ENCODE measurements at regions not wholly inside any gene's neighbourhood (a gene's known extent, or its start where the extent isn't known, plus 50 kb on each side); places are given as distances from the start of the nearest gene placed in this dataset.

- Histone ChIP-seq H3K27me3 (ENCODE audit: insufficient read depth, poor library complexity, severe bottlenecking) (peaks cover 3% of the 10 kb centered on the region), H3K4me3 (replicated peaks; ENCODE audit: insufficient read depth, low read length) (no peak overlapping the region), H3K27ac (replicated peaks) (no peak overlapping the region)
- no peak for DNase-seq (ENCODE audit: low read depth in 1 of 2, low spot score in 1 of 2)
- TF ChIP-seq, protein P1, sequence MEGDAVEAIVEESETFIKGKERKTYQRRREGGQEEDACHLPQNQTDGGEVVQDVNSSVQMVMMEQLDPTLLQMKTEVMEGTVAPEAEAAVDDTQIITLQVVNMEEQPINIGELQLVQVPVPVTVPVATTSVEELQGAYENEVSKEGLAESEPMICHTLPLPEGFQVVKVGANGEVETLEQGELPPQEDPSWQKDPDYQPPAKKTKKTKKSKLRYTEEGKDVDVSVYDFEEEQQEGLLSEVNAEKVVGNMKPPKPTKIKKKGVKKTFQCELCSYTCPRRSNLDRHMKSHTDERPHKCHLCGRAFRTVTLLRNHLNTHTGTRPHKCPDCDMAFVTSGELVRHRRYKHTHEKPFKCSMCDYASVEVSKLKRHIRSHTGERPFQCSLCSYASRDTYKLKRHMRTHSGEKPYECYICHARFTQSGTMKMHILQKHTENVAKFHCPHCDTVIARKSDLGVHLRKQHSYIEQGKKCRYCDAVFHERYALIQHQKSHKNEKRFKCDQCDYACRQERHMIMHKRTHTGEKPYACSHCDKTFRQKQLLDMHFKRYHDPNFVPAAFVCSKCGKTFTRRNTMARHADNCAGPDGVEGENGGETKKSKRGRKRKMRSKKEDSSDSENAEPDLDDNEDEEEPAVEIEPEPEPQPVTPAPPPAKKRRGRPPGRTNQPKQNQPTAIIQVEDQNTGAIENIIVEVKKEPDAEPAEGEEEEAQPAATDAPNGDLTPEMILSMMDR (IDR thresholded peaks at IDR 0.05; ENCODE audit: insufficient read depth, low read length) = no peak
- TF ChIP-seq GABPA (IDR thresholded peaks at IDR 0.05; ENCODE audit: low read depth) (no peak), POLR2AphosphoS5 (IDR thresholded peaks at IDR 0.05; ENCODE audit: low read depth) (no peak), SPI1 (IDR thresholded peaks at IDR 0.05; ENCODE audit: borderline replicate concordance, low read depth) (no peak)
- TF ChIP-seq, protein P2, sequence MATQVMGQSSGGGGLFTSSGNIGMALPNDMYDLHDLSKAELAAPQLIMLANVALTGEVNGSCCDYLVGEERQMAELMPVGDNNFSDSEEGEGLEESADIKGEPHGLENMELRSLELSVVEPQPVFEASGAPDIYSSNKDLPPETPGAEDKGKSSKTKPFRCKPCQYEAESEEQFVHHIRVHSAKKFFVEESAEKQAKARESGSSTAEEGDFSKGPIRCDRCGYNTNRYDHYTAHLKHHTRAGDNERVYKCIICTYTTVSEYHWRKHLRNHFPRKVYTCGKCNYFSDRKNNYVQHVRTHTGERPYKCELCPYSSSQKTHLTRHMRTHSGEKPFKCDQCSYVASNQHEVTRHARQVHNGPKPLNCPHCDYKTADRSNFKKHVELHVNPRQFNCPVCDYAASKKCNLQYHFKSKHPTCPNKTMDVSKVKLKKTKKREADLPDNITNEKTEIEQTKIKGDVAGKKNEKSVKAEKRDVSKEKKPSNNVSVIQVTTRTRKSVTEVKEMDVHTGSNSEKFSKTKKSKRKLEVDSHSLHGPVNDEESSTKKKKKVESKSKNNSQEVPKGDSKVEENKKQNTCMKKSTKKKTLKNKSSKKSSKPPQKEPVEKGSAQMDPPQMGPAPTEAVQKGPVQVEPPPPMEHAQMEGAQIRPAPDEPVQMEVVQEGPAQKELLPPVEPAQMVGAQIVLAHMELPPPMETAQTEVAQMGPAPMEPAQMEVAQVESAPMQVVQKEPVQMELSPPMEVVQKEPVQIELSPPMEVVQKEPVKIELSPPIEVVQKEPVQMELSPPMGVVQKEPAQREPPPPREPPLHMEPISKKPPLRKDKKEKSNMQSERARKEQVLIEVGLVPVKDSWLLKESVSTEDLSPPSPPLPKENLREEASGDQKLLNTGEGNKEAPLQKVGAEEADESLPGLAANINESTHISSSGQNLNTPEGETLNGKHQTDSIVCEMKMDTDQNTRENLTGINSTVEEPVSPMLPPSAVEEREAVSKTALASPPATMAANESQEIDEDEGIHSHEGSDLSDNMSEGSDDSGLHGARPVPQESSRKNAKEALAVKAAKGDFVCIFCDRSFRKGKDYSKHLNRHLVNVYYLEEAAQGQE (IDR thresholded peaks at IDR 0.05; ENCODE audit: insufficient replicate concordance, low read depth) = no peak
Observed at GRCh38 chr1:60832367-60832766, 250.0 kb upstream of the NFIA start.

- Histone ChIP-seq H3K27ac (replicated peaks) (no peak overlapping the region), H3K4me3 (replicated peaks; ENCODE audit: insufficient read depth, low read length) (no peak overlapping the region), H3K27me3 (ENCODE audit: insufficient read depth, poor library complexity, severe bottlenecking) (peaks cover 3% of the 10 kb centered on the region)
- no peak for DNase-seq (ENCODE audit: low read depth in 1 of 2, low spot score in 1 of 2)
- TF ChIP-seq GABPA (IDR thresholded peaks at IDR 0.05; ENCODE audit: low read depth) (no peak), POLR2AphosphoS5 (IDR thresholded peaks at IDR 0.05; ENCODE audit: low read depth) (no peak), SPI1 (IDR thresholded peaks at IDR 0.05; ENCODE audit: borderline replicate concordance, low read depth) (no peak)
- TF ChIP-seq, protein P1 (IDR thresholded peaks at IDR 0.05; ENCODE audit: insufficient read depth, low read length) = no peak
- TF ChIP-seq, protein P2 (IDR thresholded peaks at IDR 0.05; ENCODE audit: insufficient replicate concordance, low read depth) = no peak
Observed at GRCh38 chr1:60831780-60832179, 250.6 kb upstream of the NFIA start.

GRCh38 chr1:60828944-60829343 is 253.4 kb upstream of the NFIA start:
- H3K4me3 ChIP-seq (replicated peaks; ENCODE audit: insufficient read depth, low read length) = no peak overlapping the region
- no peak overlapping the region for H3K27ac ChIP-seq (replicated peaks)
- TF ChIP-seq POLR2AphosphoS5 (IDR thresholded peaks at IDR 0.05; ENCODE audit: low read depth) (no peak), GABPA (IDR thresholded peaks at IDR 0.05; ENCODE audit: low read depth) (no peak)
- peaks cover 5% of the 10 kb centered on the region for H3K27me3 ChIP-seq (ENCODE audit: insufficient read depth, poor library complexity, severe bottlenecking)
- no peak for DNase-seq (ENCODE audit: low read depth in 1 of 2, low spot score in 1 of 2)

- Histone ChIP-seq H3K27me3 (ENCODE audit: insufficient read depth, poor library complexity, severe bottlenecking) (peaks cover 2% of the 10 kb centered on the region), H3K27ac (replicated peaks) (no peak overlapping the region), H3K4me3 (replicated peaks; ENCODE audit: insufficient read depth, low read length) (no peak overlapping the region)
- TF ChIP-seq SPI1 (IDR thresholded peaks at IDR 0.05; ENCODE audit: borderline replicate concordance, low read depth) = no peak
- TF ChIP-seq, protein P2 (IDR thresholded peaks at IDR 0.05; ENCODE audit: insufficient replicate concordance, low read depth) = no peak
- TF ChIP-seq GABPA (IDR thresholded peaks at IDR 0.05; ENCODE audit: low read depth) = no peak
- DNase-seq (ENCODE audit: low read depth in 1 of 2, low spot score in 1 of 2) = no peak
Observed at GRCh38 chr1:60826320-60827094, 255.9 kb upstream of the NFIA start.

Measured in HL-60 (cell line).